ENCODE measurements at regions not wholly inside any gene's neighbourhood (a gene's known extent, or its start where the extent isn't known, plus 50 kb on each side); places are given as distances from the start of the nearest gene placed in this dataset.

DNA sequence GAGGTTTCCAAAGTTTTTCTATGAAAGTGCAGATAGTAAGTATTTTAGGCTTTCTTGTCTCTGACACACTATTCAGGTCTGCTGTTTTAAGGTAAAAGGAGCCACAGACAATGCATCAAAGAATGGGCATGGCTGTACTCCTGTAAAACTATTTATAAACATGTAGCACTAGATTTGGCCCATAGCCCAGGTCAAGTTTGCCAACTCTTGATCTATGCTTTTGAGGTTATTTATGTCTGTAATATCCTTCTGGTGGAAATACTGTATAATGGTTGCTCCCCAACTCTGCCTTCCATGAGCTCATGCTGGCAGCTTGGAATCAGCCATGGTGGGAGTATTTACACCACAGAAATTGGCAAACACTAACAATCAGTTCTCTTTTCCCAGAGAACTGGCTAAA is 244.6 kb downstream of the BUB3 start:
- TF ChIP-seq, protein P1, sequence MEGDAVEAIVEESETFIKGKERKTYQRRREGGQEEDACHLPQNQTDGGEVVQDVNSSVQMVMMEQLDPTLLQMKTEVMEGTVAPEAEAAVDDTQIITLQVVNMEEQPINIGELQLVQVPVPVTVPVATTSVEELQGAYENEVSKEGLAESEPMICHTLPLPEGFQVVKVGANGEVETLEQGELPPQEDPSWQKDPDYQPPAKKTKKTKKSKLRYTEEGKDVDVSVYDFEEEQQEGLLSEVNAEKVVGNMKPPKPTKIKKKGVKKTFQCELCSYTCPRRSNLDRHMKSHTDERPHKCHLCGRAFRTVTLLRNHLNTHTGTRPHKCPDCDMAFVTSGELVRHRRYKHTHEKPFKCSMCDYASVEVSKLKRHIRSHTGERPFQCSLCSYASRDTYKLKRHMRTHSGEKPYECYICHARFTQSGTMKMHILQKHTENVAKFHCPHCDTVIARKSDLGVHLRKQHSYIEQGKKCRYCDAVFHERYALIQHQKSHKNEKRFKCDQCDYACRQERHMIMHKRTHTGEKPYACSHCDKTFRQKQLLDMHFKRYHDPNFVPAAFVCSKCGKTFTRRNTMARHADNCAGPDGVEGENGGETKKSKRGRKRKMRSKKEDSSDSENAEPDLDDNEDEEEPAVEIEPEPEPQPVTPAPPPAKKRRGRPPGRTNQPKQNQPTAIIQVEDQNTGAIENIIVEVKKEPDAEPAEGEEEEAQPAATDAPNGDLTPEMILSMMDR (IDR thresholded peaks at IDR 0.05), result no peak
- no peak for TF ChIP-seq POLR2A (IDR thresholded peaks at IDR 0.05)

All from stomach (tissue), 4 donors.